Coronary artery (tissue), 2 donors: ENCODE measurements at regions not wholly inside any gene's neighbourhood (a gene's known extent, or its start where the extent isn't known, plus 50 kb on each side); places are given as distances from the start of the nearest gene placed in this dataset.

Source experiments
- DNase-seq: peaks from one replicate; pipeline ENCODE4 v3.0.0-alpha.2; 2017; ENCODE audit warnings: low spot score
- H3K27ac ChIP-seq, 2 donors: fragments of 200-600 bp; sonication (generic); one replicate each; pipeline ENCODE4 v1.5.1; 2016 to 2019
- H3K4me3 ChIP-seq: fragments of 200-600 bp; sonication (generic); 2 replicates; pipeline ENCODE4 v1.5.1; 2016; ENCODE audit warnings: mild to moderate bottlenecking, moderate library complexity
- CTCF ChIP-seq: fragments of 200-600 bp; sonication (generic); IDR thresholded peaks from one replicate; pipeline ENCODE4 v1.5.1; 2019; ENCODE audit warnings: antibody characterized with exemption

GRCh38 chr12:98020376-98020775 lies 495.0 kb upstream of the TMPO start:
- Histone ChIP-seq H3K27ac (no peak overlapping the region), H3K4me3 (no peak overlapping the region)
- no peak for DNase-seq
- no peak for TF ChIP-seq CTCF

- no peak for DNase-seq
- no peak overlapping the region for H3K4me3 ChIP-seq
- H3K27ac ChIP-seq = no peak overlapping the region
- no peak for TF ChIP-seq CTCF
These were observed 492.4 kb upstream of the TMPO start for GRCh38 chr12:98022961-98023360.

GRCh38 chr12:98037401-98038140 lies 477.8 kb upstream of the TMPO start:
- no peak overlapping the region for H3K27ac ChIP-seq
- TF ChIP-seq CTCF = no peak
- no peak overlapping the region for H3K4me3 ChIP-seq
- DNase-seq = no peak

GRCh38 chr12:98042668-98043067 lies 472.7 kb upstream of the TMPO start:
- no peak overlapping the region for H3K27ac ChIP-seq

GRCh38 chr12:98045395-98045794 lies 470.0 kb upstream of the TMPO start:
- no peak for TF ChIP-seq CTCF
- DNase-seq = no peak
- Histone ChIP-seq H3K4me3 (no peak overlapping the region), H3K27ac (no peak overlapping the region)

More at GRCh38 chr12:98042668-98043067, 472.7 kb upstream of the TMPO start:
- H3K4me3 ChIP-seq = no peak overlapping the region
- no peak for TF ChIP-seq CTCF
- no peak for DNase-seq

GRCh38 chr12:98048326-98048725 lies 467.1 kb upstream of the TMPO start:
- no peak overlapping the region for H3K27ac ChIP-seq
- DNase-seq = no peak
- H3K4me3 ChIP-seq = no peak overlapping the region
- TF ChIP-seq CTCF = no peak

GRCh38 chr12:98053202-98053601 lies 462.2 kb upstream of the TMPO start:
- DNase-seq = no peak
- Histone ChIP-seq H3K4me3 (no peak overlapping the region), H3K27ac (no peak overlapping the region)
- no peak for TF ChIP-seq CTCF
